Epithelial cell of esophagus (primary cell): ENCODE measurements at regions not wholly inside any gene's neighbourhood (a gene's known extent, or its start where the extent isn't known, plus 50 kb on each side); places are given as distances from the start of the nearest gene placed in this dataset.

Experiments
- DNase-seq: peaks from one replicate; pipeline ENCODE4 v3.0.0; 2010; ENCODE audit warnings: low read depth
- H3K4me3 ChIP-seq: 2 replicates; pipeline ENCODE4 v1.5.1; 2011; ENCODE audit warnings: mild to moderate bottlenecking, low read length, control low read depth
- TF ChIP-seq, protein P1 (sequence below): IDR thresholded peaks from 2 replicates; pipeline ENCODE4 v1.5.1; 2011; ENCODE audit warnings: low read depth, mild to moderate bottlenecking, low read length, control low read depth, inconsistent platforms; ENCODE audit not compliant: insufficient read depth; ENCODE audit errors: missing control alignments

DNA sequence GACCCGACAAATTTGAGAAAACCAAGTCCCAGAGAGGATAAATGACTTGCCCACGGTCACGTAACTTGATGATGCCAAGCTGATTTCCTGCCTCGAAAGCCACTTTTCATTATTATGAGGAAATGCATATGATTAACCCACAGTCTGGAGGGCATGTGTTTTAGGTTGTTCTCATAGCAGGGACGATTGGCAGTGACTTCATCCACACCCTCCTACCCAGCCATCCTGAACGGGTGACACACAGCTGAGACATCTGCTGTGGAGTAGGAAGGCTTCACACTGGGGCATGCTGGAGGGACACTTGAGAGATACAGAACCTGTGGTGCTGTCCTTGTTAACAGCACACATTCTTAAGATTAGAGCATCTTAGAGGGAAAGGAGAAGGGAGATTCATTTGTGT, 65.4 kb upstream of the WDFY2 start:
- peak; percentile 82 for DNase-seq
- TF ChIP-seq, protein P1, sequence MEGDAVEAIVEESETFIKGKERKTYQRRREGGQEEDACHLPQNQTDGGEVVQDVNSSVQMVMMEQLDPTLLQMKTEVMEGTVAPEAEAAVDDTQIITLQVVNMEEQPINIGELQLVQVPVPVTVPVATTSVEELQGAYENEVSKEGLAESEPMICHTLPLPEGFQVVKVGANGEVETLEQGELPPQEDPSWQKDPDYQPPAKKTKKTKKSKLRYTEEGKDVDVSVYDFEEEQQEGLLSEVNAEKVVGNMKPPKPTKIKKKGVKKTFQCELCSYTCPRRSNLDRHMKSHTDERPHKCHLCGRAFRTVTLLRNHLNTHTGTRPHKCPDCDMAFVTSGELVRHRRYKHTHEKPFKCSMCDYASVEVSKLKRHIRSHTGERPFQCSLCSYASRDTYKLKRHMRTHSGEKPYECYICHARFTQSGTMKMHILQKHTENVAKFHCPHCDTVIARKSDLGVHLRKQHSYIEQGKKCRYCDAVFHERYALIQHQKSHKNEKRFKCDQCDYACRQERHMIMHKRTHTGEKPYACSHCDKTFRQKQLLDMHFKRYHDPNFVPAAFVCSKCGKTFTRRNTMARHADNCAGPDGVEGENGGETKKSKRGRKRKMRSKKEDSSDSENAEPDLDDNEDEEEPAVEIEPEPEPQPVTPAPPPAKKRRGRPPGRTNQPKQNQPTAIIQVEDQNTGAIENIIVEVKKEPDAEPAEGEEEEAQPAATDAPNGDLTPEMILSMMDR, result no peak
- H3K4me3 ChIP-seq, result no peak overlapping the region

DNA sequence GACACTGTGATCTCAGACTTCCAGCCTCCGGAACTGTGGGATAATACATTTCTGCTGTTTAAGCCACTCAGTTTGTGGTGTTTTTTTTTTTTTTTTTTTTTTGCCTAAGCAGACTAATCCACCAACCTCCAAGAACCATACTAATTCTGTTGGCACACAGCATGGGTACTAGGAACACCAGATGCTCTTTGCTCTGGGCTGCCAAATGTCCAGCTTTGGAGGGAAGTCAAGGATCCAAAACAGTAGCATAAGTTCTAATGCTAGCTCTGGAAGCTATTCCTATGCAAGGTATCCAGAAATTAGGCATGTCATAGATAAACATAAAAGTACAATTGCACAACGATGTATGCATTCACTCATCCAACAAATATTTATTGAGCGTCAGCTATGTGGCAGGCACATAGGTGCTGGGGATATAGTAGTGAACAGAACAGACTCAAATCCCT, 64.5 kb upstream of the WDFY2 start:
- TF ChIP-seq, protein P1, result no peak
- H3K4me3 ChIP-seq, result no peak overlapping the region
- DNase-seq, result peak; percentile 75

DNA sequence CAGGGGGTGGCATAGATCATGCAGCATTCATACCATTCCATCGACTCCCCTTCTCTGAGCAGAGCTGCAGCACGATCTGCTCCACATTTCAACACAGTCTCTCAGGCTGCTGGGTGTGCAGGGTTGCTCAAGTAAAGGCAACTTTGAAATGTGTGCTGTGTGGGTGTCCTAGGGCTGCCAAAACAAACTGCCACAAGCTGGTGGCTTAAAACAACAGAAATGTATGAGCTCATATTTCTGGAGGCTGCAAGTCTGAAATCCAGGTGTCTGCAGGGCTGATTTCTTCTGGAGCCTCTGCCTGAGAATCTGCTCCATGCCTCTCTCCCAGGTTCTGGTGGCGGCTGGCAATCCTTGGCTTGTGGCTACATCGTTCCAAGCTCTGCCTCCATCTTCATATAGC, 63.7 kb upstream of the WDFY2 start:
- TF ChIP-seq, protein P1, result no peak
- no peak overlapping the region for H3K4me3 ChIP-seq
- peak; percentile 85 for DNase-seq

DNA sequence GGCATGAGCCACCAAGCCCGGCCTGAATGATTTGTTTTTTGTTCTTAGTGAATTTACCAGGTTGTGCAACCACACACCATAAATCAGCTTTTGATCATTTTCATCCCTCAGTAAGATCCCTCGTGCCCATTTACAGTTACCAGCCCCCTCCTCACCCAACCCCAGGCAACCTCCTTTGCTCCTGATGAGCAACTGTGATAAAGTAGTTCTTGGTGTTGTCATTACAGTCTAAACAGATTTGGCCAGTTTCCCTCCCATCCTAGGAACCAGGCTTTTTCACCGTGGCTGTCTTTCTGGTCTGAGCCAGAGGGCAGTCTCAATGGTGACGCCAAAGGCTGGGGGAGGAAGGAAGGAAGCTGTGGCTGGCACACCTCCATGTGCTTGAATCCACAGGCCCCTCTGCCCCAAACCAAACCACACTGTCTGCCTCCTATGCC, 61.2 kb upstream of the WDFY2 start:
- DNase-seq, result peak; percentile 71
- TF ChIP-seq, protein P1, result no peak

DNA sequence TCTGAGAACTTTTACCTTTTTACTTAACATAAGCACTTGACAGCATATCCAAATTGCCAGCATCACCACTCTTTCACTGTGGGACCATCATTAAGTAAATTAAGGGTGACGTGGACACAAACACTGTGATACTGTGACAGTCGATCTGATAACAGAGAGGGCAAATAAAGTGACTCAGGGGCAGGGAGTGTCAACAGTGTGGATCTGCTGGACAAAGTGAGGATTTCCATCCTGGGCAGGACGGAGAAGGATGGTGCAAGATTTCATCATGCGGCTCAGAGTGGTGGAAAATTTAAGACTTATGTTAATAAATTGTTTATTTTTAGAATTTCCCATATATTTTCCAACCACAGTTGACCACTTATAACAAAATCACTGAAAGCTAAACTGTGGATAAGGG, 60.0 kb upstream of the WDFY2 start:
- H3K4me3 ChIP-seq, result no peak overlapping the region
- peak; percentile 30 for DNase-seq
- TF ChIP-seq, protein P1, result no peak

More for the DNA sequence above, 61.2 kb upstream of the WDFY2 start:
- H3K4me3 ChIP-seq, result no peak overlapping the region

DNA sequence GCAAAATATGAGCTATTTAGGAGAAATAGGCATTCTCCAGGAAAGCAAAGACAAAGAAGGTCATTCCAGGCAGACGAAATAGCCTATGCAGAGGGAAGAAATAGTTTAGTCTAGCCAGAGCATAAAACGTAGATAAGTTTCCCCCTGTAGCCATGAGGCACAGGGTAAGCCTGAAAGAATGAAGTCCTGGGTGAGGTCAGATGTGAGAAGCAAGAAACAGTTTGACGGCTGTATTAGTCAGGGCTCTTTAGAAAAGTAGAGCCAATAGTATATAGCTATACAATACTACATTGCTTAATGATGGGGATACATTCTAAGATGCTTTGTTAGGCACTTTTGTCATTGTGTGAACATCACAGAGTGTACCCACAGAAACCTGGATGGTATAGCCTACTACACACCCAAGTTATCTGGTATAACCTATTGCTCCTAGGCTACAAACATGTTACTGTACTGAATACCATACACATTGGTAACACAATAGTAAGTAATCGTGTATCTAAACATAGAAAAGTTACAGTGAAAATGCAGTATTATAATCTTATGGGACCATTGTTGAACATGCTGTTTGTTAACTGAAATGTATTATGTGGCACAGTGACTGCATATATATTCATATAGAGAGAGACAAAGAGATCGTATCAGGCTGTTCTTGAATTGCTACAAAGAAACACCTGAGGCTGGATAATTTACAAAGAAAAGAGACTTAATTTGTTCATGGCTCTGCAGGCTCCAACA, 59.3 kb upstream of the WDFY2 start:
- TF ChIP-seq, protein P1, result no peak
- peak; percentile 75 for DNase-seq
- no peak overlapping the region for H3K4me3 ChIP-seq
